Fibroblast of lung (primary cell): ENCODE measurements at regions not wholly inside any gene's neighbourhood (a gene's known extent, or its start where the extent isn't known, plus 50 kb on each side); places are given as distances from the start of the nearest gene placed in this dataset.

ENCODE experiments used
- DNase-seq, 2 donors: peaks; one replicate each; pipeline versions ENCODE4 v3.0.0 to v3.0.0-alpha.2; 2010; ENCODE audit warnings: low read depth in 2 of 2
- H2AFZ ChIP-seq: 2 replicates; pipeline ENCODE4 v1.5.1; 2012; ENCODE audit warnings: low read length, control low read depth, inconsistent platforms
- H3K27ac ChIP-seq: 2 replicates; pipeline ENCODE4 v1.5.1; 2011; ENCODE audit warnings: low read length, control low read depth; ENCODE audit not compliant: insufficient read depth
- H3K27me3 ChIP-seq: 2 replicates; pipeline ENCODE4 v1.5.1; 2011; ENCODE audit warnings: mild to moderate bottlenecking, low read length; ENCODE audit not compliant: control insufficient read depth, insufficient read depth
- H3K36me3 ChIP-seq: 2 replicates; pipeline ENCODE4 v1.5.1; 2011; ENCODE audit warnings: low read length; ENCODE audit not compliant: control insufficient read depth, insufficient read depth
- H3K4me1 ChIP-seq: 2 replicates; pipeline ENCODE4 v1.5.1; 2011; ENCODE audit warnings: low read length; ENCODE audit not compliant: control insufficient read depth, insufficient read depth; ENCODE audit errors: extremely low read depth
- H3K4me2 ChIP-seq: 2 replicates; pipeline ENCODE4 v1.5.1; 2011; ENCODE audit warnings: low read length, control low read depth; ENCODE audit not compliant: insufficient read depth; ENCODE audit errors: extremely low read depth
- H3K4me3 ChIP-seq, 4 experiments: fragments of 200-600 bp in 1 of 4; sonication (generic) in 1 of 4; replicated peaks in 1 of 4; 2 replicates each; pipeline ENCODE4 v1.5.1; 2011 to 2016; ENCODE audit warnings: low read length in 4 of 4, low read depth in 3 of 4, mild to moderate bottlenecking in 3 of 4, control low read depth in 2 of 4, inconsistent platforms in 1 of 4, mixed read lengths in 1 of 4; ENCODE audit not compliant: insufficient read depth in 1 of 4; ENCODE audit errors: control extremely low read depth in 1 of 4
- H3K79me2 ChIP-seq: 2 replicates; pipeline ENCODE4 v1.5.1; 2012; ENCODE audit warnings: mild to moderate bottlenecking, low read length, inconsistent platforms; ENCODE audit not compliant: control insufficient read depth, insufficient read depth
- H3K9ac ChIP-seq: 2 replicates; pipeline ENCODE4 v1.5.1; 2011; ENCODE audit warnings: mild to moderate bottlenecking, low read length, control low read depth; ENCODE audit not compliant: insufficient read depth
- H3K9me3 ChIP-seq: 2 replicates; pipeline ENCODE4 v1.5.1; 2012; ENCODE audit warnings: low read depth, low read length; ENCODE audit not compliant: control insufficient read depth, insufficient read depth
- H4K20me1 ChIP-seq: 2 replicates; pipeline ENCODE4 v1.5.1; 2011; ENCODE audit warnings: low read length; ENCODE audit not compliant: control insufficient read depth, insufficient read depth; ENCODE audit errors: extremely low read depth
- CTCF ChIP-seq, 2 donors: IDR thresholded peaks in 1 of 2; conservative IDR thresholded peaks in 1 of 2; 1 replicate in 1 of 2; 2 replicates in 1 of 2; pipeline ENCODE4 v1.5.1; 2011 to 2012; ENCODE audit warnings: low read length in 2 of 2, control low read depth in 1 of 2, inconsistent platforms in 1 of 2, low read depth in 1 of 2, mild to moderate bottlenecking in 1 of 2
- EZH2 ChIP-seq: IDR thresholded peaks from 2 replicates; pipeline ENCODE4 v1.5.1; 2012; ENCODE audit warnings: low read length, control low read depth, mild to moderate bottlenecking; ENCODE audit errors: missing control alignments

GRCh38 chr2:56803596-56803995 lies 619.8 kb downstream of the CCDC85A start:
- no peak overlapping the region for H2AFZ ChIP-seq

GRCh38 chr2:56806924-56807323 lies 623.1 kb downstream of the CCDC85A start:
- Histone ChIP-seq H3K9me3 (no peaks in the 10 kb centered on the region), H3K27ac (no peak overlapping the region), H3K36me3 (no peaks in the 10 kb centered on the region), H3K27me3 (no peaks in the 10 kb centered on the region), H2AFZ (no peak overlapping the region), H3K4me2 (no peak overlapping the region), H3K9ac (no peak overlapping the region), H3K79me2 (no peaks in the 10 kb centered on the region), H4K20me1 (no peaks in the 10 kb centered on the region), H3K4me1 (no peaks in the 10 kb centered on the region), H3K4me3 (no peak overlapping the region)
- DNase-seq = no peak
- TF ChIP-seq CTCF (conservative IDR thresholded peaks at IDR 0.05 in 1 of 2, IDR thresholded peaks at IDR 0.05 in 1 of 2; ENCODE audit: low read depth in 1 of 2, low read length in 2 of 2) (no peak), EZH2 (no peak)

More at GRCh38 chr2:56803596-56803995, 619.8 kb downstream of the CCDC85A start:
- no peak for TF ChIP-seq EZH2
- no peak for TF ChIP-seq CTCF (conservative IDR thresholded peaks at IDR 0.05 in 1 of 2, IDR thresholded peaks at IDR 0.05 in 1 of 2; ENCODE audit: low read depth in 1 of 2, low read length in 2 of 2)
- no peaks in the 10 kb centered on the region for H3K36me3 ChIP-seq
- H3K9ac ChIP-seq = no peak overlapping the region
- no peaks in the 10 kb centered on the region for H4K20me1 ChIP-seq
- no peak overlapping the region for H3K4me3 ChIP-seq
- H3K9me3 ChIP-seq = no peaks in the 10 kb centered on the region
- H3K27ac ChIP-seq = no peak overlapping the region
- H3K4me2 ChIP-seq = no peak overlapping the region
- no peak for DNase-seq
- no peaks in the 10 kb centered on the region for H3K4me1 ChIP-seq
- H3K79me2 ChIP-seq = no peaks in the 10 kb centered on the region
- H3K27me3 ChIP-seq = no peaks in the 10 kb centered on the region

- no peak for DNase-seq
- no peaks in the 10 kb centered on the region for H3K27me3 ChIP-seq
- no peak for TF ChIP-seq EZH2
- no peak for TF ChIP-seq CTCF (conservative IDR thresholded peaks at IDR 0.05 in 1 of 2, IDR thresholded peaks at IDR 0.05 in 1 of 2; ENCODE audit: low read depth in 1 of 2, low read length in 2 of 2)
- no peaks in the 10 kb centered on the region for H3K4me1 ChIP-seq
- H3K9ac ChIP-seq = no peak overlapping the region
- H2AFZ ChIP-seq = no peak overlapping the region
- no peak overlapping the region for H3K4me3 ChIP-seq
- H3K36me3 ChIP-seq = no peaks in the 10 kb centered on the region
- H3K27ac ChIP-seq = no peak overlapping the region
- H3K4me2 ChIP-seq = no peak overlapping the region
- H3K9me3 ChIP-seq = no peaks in the 10 kb centered on the region
- no peaks in the 10 kb centered on the region for H3K79me2 ChIP-seq
- H4K20me1 ChIP-seq = no peaks in the 10 kb centered on the region
These were observed 624.1 kb downstream of the CCDC85A start for GRCh38 chr2:56807861-56808260.
